IMR-90 (cell line): ENCODE measurements at regions not wholly inside any gene's neighbourhood (a gene's known extent, or its start where the extent isn't known, plus 50 kb on each side); places are given as distances from the start of the nearest gene placed in this dataset.
A peak's percentile ranks its signal among the peaks of the same experiment; 100 is the strongest.

Source experiments
- ATAC-seq: fragments of 200-7000 bp; cut with Tn5 transposase; 2 replicates; pipeline ENCODE4 v1.9.1; 2020; ENCODE audit warnings: low read depth, mild to moderate bottlenecking, moderate library complexity
- BruUV-seq: library from RNA; stranded (reverse); fragments of 400-500 nt; replicated peaks from 2 replicates; lab custom pipeline; 2021; lab: Mats Ljungman, UMichigan
- CTCF ChIA-PET: fragments of 300-600 bp; formaldehyde crosslinking; extraction: SDS; loops from one replicate; lab custom pipeline; 2021; ENCODE audit warnings: antibody characterized with exemption; lab: Yijun Ruan, JAX
- POLR2A ChIA-PET: fragments of 300-600 bp; sonication (Branson Sonifier 250); formaldehyde crosslinking; loops from one replicate; lab custom pipeline; 2022; ENCODE audit warnings: antibody characterized with exemption; ENCODE audit not compliant: unreplicated experiment; lab: Charles Lee
- DNase-seq: peaks from one replicate; pipeline ENCODE4 v3.0.0; 2013
- H2AFZ ChIP-seq: replicated peaks from 2 replicates; pipeline ENCODE3; 2013; ENCODE audit warnings: low read length, mild to moderate bottlenecking; ENCODE audit not compliant: poor library complexity
- H2AK5ac ChIP-seq: 2 replicates; pipeline ENCODE4 v1.6.1; 2013; ENCODE audit warnings: low read depth, low read length, inconsistent platforms
- H2AK9ac ChIP-seq: replicated peaks from 2 replicates; pipeline ENCODE3; 2013; ENCODE audit warnings: mild to moderate bottlenecking, low read depth, low read length, moderate library complexity; ENCODE audit not compliant: poor library complexity
- H2BK120ac ChIP-seq: 2 replicates; pipeline ENCODE4 v1.6.1; 2013; ENCODE audit warnings: low read depth, low read length, inconsistent platforms
- H2BK15ac ChIP-seq: 3 replicates; pipeline ENCODE4 v1.6.1; 2013; ENCODE audit warnings: low read depth, low read length, inconsistent platforms
- H2BK20ac ChIP-seq: 2 replicates; pipeline ENCODE4 v1.6.1; 2013; ENCODE audit warnings: low read depth, mild to moderate bottlenecking, inconsistent platforms, low read length, moderate library complexity
- H2BK5ac ChIP-seq: 2 replicates; pipeline ENCODE4 v1.6.1; 2013; ENCODE audit warnings: mild to moderate bottlenecking, low read depth, low read length, inconsistent platforms; ENCODE audit not compliant: poor library complexity, severe bottlenecking
- H3K14ac ChIP-seq: replicated peaks from 2 replicates; pipeline ENCODE4 v1.6.1; 2013; ENCODE audit warnings: low read depth, low read length, inconsistent platforms
- H3K18ac ChIP-seq: 2 replicates; pipeline ENCODE4 v1.6.1; 2013; ENCODE audit warnings: low read depth, low read length, control low read depth
- H3K23ac ChIP-seq: 2 replicates; pipeline ENCODE4 v1.6.1; 2013; ENCODE audit warnings: low read depth, low read length, inconsistent platforms
- H3K27ac ChIP-seq: 2 replicates; pipeline ENCODE4 v1.5.1; 2013; ENCODE audit warnings: mild to moderate bottlenecking, control low read depth, low read length; ENCODE audit not compliant: insufficient read depth
- H3K27me3 ChIP-seq: 2 replicates; pipeline ENCODE4 v1.6.1; 2013; ENCODE audit warnings: low read length; ENCODE audit not compliant: control insufficient read depth, insufficient read depth
- H3K36me3 ChIP-seq: 2 replicates; pipeline ENCODE4 v1.6.1; 2013; ENCODE audit warnings: low read length, mixed read lengths; ENCODE audit not compliant: control insufficient read depth, insufficient read depth
- H3K4ac ChIP-seq: 2 replicates; pipeline ENCODE4 v1.6.1; 2013; ENCODE audit warnings: low read depth, low read length, inconsistent platforms
- H3K4me1 ChIP-seq: 2 replicates; pipeline ENCODE4 v1.6.1; 2013; ENCODE audit warnings: low read length, mixed read lengths; ENCODE audit not compliant: control insufficient read depth, insufficient read depth
- H3K4me2 ChIP-seq: 2 replicates; pipeline ENCODE4 v1.6.1; 2013; ENCODE audit warnings: low read depth, mild to moderate bottlenecking, control low read depth, low read length, moderate library complexity
- H3K4me3 ChIP-seq: 2 replicates; pipeline ENCODE4 v1.5.1; 2013; ENCODE audit warnings: low read depth, mild to moderate bottlenecking, control low read depth, low read length, moderate library complexity; ENCODE audit not compliant: insufficient read depth
- H3K56ac ChIP-seq: 2 replicates; pipeline ENCODE4 v1.6.1; 2013; ENCODE audit warnings: low read length, inconsistent platforms; ENCODE audit not compliant: insufficient read depth; ENCODE audit errors: extremely low read depth
- H3K79me1 ChIP-seq, 2 experiments: 2 replicates each; pipeline ENCODE4 v1.6.1; 2013; ENCODE audit warnings: low read length in 2 of 2, inconsistent platforms in 1 of 2, low read depth in 1 of 2
- H3K9ac ChIP-seq: 2 replicates; pipeline ENCODE4 v1.6.1; 2013; ENCODE audit warnings: low read depth, low read length, control low read depth
- H3K9me1 ChIP-seq: 2 replicates; pipeline ENCODE4 v1.6.1; 2013; ENCODE audit warnings: low read length, inconsistent platforms; ENCODE audit not compliant: insufficient read depth
- H3K9me3 ChIP-seq: 2 replicates; pipeline ENCODE4 v1.6.1; 2013; ENCODE audit warnings: low read length; ENCODE audit not compliant: control insufficient read depth, insufficient read depth
- H4K20me1 ChIP-seq: 2 replicates; pipeline ENCODE4 v1.6.1; 2013; ENCODE audit warnings: low read length, inconsistent platforms; ENCODE audit not compliant: insufficient read depth
- H4K5ac ChIP-seq: 2 replicates; pipeline ENCODE4 v1.6.1; 2013; ENCODE audit warnings: mild to moderate bottlenecking, low read depth, low read length, control low read depth
- H4K8ac ChIP-seq, 2 experiments: 2 replicates each; pipeline ENCODE4 v1.6.1; 2013; ENCODE audit warnings: low read depth in 2 of 2, low read length in 2 of 2, control low read depth in 1 of 2, inconsistent platforms in 1 of 2
- H4K91ac ChIP-seq: 2 replicates; pipeline ENCODE4 v1.6.1; 2013; ENCODE audit warnings: low read depth, low read length, inconsistent platforms; ENCODE audit not compliant: insufficient read depth
- BHLHE40 ChIP-seq: fragments of 150-350 bp; IDR thresholded peaks from 2 replicates; pipeline ENCODE4 v1.6.1; 2016; ENCODE audit warnings: mild to moderate bottlenecking, low read depth, low read length
- MAZ ChIP-seq: IDR thresholded peaks from 2 replicates; pipeline ENCODE4 v1.6.1; 2012; ENCODE audit warnings: low read depth, mild to moderate bottlenecking, low read length, improper control_type of control experiment, moderate library complexity, borderline replicate concordance
- POLR2A ChIP-seq: IDR thresholded peaks from 2 replicates; pipeline ENCODE4 v1.6.1; 2012; ENCODE audit warnings: mild to moderate bottlenecking, low read depth, low read length
- RFX5 ChIP-seq: IDR thresholded peaks from 2 replicates; pipeline ENCODE4 v1.8.0; 2012; ENCODE audit warnings: low read depth, mild to moderate bottlenecking, low read length, moderate library complexity
- WGBS, 2 experiments: methylation state at CpG; one replicate each; pipeline versions ENCODE4 v1.1.5 to v1.1.7; 2013; ENCODE audit warnings: missing lambda C conversion rate in 2 of 2; ENCODE audit not compliant: insufficient read length in 1 of 2; ENCODE audit errors: extremely low coverage in 2 of 2; 5-methylcytosine and 5-hydroxymethylcytosine counted together
- dilution Hi-C: fragments of 300-500 bp; cut with HindIII; formaldehyde crosslinking; loops from one replicate; pipeline ENCODE4 v1.14.3; 2018; ENCODE audit warnings: low sequenced_read_pairs; ENCODE audit not compliant: unreplicated experiment
- in situ Hi-C: fragments of 300-500 bp; cut with MboI; formaldehyde crosslinking; loops from 3 replicates; pipeline ENCODE4 v1.14.3; 2019; ENCODE audit warnings: low sequenced_read_pairs, inconsistent platforms, mixed read lengths
- intact Hi-C: fragments of 100-400 bp; cut with micrococcal nuclease; formaldehyde crosslinking; loops from 2 replicates; pipeline ENCODE4 v1.10.0; 2022
- TF ChIP-seq, protein P1 (sequence below): conservative IDR thresholded peaks from 2 replicates; pipeline ENCODE4 v1.5.1; 2012; ENCODE audit warnings: mild to moderate bottlenecking, low read depth, low read length, improper control_type of control experiment
- TF ChIP-seq, protein P2 (sequence below): fragments of 150-350 bp; IDR thresholded peaks from 2 replicates; pipeline ENCODE4 v1.6.1; 2016; ENCODE audit warnings: low read depth, mild to moderate bottlenecking, low read length, moderate library complexity, borderline replicate concordance

DNA sequence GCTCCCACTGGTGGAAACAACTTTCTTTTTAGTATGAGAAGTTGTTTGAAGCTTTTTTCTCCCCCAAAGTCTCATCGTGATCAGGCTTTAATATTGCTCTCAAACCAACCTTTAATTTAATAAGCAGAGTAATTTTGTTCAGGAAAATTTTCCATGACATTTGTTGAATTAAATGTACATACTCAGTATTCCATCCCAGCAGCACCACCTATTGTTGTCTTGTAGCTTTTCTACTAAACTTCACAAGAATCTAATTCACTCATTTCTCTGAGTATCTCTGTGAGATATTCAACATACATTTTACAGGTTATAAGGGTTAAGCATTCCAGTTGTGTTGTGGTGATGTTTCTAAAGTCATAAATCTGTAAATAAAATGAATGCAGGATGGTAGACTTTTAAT, 218.3 kb upstream of the HAND2 start:
- Histone ChIP-seq H3K9ac (no peak overlapping the region), H3K79me1 (no peaks in the 10 kb centered on the region), H3K18ac (no peak overlapping the region), H4K91ac (no peak overlapping the region), H3K4me1 (no peaks in the 10 kb centered on the region), H2AFZ (no peak overlapping the region), H3K14ac (no peak overlapping the region), H3K4me3 (no peak overlapping the region), H3K27me3 (no peaks in the 10 kb centered on the region), H3K4me2 (no peak overlapping the region), H4K5ac (no peak overlapping the region), H3K9me3 (no peaks in the 10 kb centered on the region), H3K23ac (no peak overlapping the region), H2AK9ac (no peak overlapping the region), H3K4ac (no peak overlapping the region), H2BK15ac (no peak overlapping the region), H3K56ac (no peak overlapping the region), H3K9me1 (no peaks in the 10 kb centered on the region), H3K27ac (no peak overlapping the region), H4K20me1 (no peaks in the 10 kb centered on the region), H2AK5ac (no peak overlapping the region), H2BK120ac (no peak overlapping the region), H4K8ac (no peak overlapping the region), H2BK20ac (no peak overlapping the region), H3K36me3 (no peaks in the 10 kb centered on the region), H2BK5ac (no peak overlapping the region)
- DNase-seq (peak; percentile 4), ATAC-seq (no peak)
- ChIA-PET CTCF (interaction anchor here (0.6 kb wide), 1 partner anchor 328 kb away, joined by 3 read pairs; no protein-coding TSS in a partner anchor), POLR2A (no interaction called here)
- in situ Hi-C loops, result no loop called here
- TF ChIP-seq, protein P1, sequence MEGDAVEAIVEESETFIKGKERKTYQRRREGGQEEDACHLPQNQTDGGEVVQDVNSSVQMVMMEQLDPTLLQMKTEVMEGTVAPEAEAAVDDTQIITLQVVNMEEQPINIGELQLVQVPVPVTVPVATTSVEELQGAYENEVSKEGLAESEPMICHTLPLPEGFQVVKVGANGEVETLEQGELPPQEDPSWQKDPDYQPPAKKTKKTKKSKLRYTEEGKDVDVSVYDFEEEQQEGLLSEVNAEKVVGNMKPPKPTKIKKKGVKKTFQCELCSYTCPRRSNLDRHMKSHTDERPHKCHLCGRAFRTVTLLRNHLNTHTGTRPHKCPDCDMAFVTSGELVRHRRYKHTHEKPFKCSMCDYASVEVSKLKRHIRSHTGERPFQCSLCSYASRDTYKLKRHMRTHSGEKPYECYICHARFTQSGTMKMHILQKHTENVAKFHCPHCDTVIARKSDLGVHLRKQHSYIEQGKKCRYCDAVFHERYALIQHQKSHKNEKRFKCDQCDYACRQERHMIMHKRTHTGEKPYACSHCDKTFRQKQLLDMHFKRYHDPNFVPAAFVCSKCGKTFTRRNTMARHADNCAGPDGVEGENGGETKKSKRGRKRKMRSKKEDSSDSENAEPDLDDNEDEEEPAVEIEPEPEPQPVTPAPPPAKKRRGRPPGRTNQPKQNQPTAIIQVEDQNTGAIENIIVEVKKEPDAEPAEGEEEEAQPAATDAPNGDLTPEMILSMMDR, result peak; percentile 21; the same call in 1 of the 2 replicates
- TF ChIP-seq POLR2A (no peak), BHLHE40 (no peak), MAZ (no peak), RFX5 (no peak)
- TF ChIP-seq, protein P2, sequence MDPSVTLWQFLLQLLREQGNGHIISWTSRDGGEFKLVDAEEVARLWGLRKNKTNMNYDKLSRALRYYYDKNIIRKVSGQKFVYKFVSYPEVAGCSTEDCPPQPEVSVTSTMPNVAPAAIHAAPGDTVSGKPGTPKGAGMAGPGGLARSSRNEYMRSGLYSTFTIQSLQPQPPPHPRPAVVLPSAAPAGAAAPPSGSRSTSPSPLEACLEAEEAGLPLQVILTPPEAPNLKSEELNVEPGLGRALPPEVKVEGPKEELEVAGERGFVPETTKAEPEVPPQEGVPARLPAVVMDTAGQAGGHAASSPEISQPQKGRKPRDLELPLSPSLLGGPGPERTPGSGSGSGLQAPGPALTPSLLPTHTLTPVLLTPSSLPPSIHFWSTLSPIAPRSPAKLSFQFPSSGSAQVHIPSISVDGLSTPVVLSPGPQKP, result no peak
- intact Hi-C loops, result loop anchor here (1.0 to 5.0 kb wide), 3 partner anchors 242 to 326 kb away; no protein-coding TSS in a partner anchor
- no CpG with 5 or more reads among the region's 1 CpG for WGBS, 2 experiments
- dilution Hi-C loops, result no loop called here
- BruUV-seq, result no TSS peak
